ENCODE measurements at regions not wholly inside any gene's neighbourhood (a gene's known extent, or its start where the extent isn't known, plus 50 kb on each side); places are given as distances from the start of the nearest gene placed in this dataset.

DNA sequence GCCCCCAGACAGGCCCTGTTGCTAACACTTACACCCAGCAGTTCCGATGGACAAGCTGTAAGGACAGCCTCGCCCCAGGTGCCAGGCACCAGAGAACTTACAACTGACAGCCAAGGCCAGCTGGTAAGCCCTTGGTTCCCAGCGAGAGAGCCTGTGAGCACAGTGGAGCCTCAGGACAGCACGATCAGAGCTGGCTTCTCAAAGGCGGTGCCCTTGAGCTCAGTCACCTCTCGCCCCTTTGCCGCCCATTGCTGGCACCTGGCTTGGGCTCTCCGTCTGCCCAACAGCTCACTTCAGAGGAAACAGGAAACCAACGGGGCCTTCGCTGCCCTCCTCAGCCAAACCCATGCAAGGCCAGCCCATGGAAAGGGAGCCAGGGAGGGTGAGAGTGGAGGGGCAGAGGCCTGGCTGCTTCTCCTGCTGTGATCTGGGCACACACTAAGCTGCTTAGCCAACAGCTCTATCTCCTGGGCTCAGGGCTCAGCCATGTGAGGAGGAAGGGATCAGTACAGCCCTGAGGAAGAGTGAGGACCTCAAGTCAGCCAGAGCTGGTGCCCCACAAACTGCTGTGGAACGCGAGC lies 98.5 kb downstream of the SINHCAF start:
- DNase-seq = no peak
- no peak overlapping the region for H3K4me2 ChIP-seq
- no peak overlapping the region for H3K4me3 ChIP-seq
- TF ChIP-seq CTCF (conservative IDR thresholded peaks at IDR 0.05) (no peak), EZH2 (IDR thresholded peaks at IDR 0.05; ENCODE audit: low read depth) (no peak)
- CTCF ChIA-PET = interaction anchor here (0.6 kb wide), 2 partner anchors 439 to 1907 kb away, joined by 3 read pairs; no protein-coding TSS in a partner anchor
- no peaks in the 10 kb centered on the region for H3K9me2 ChIP-seq (ENCODE audit: insufficient read depth)
- H2AFZ ChIP-seq = no peak overlapping the region
- no peaks in the 10 kb centered on the region for H3K4me1 ChIP-seq (replicated peaks; ENCODE audit: insufficient read depth)
- H4K20me1 ChIP-seq (ENCODE audit: insufficient read depth) = no peaks in the 10 kb centered on the region
- H3K27me3 ChIP-seq (ENCODE audit: insufficient read depth, low read depth) = no peaks in the 10 kb centered on the region
- intact Hi-C loops (cut with micrococcal nuclease; ENCODE audit: unreplicated experiment) = no loop called here
- H3K27ac ChIP-seq = no peak overlapping the region
- no peaks in the 10 kb centered on the region for H3K36me3 ChIP-seq (ENCODE audit: low read depth)
- H3K9me3 ChIP-seq (ENCODE audit: insufficient read depth, low read depth) = no peaks in the 10 kb centered on the region
- no peaks in the 10 kb centered on the region for H3K79me2 ChIP-seq (ENCODE audit: low read depth)
- no TSS peak for BruUV-seq (replicated peaks)
- POLR2A ChIA-PET (ENCODE audit: unreplicated experiment) = no interaction called here
- H3F3A ChIP-seq (ENCODE audit: insufficient read depth, low read depth) = no peaks in the 10 kb centered on the region

GRCh38 chr12:31228811-31229792 lies 96.8 kb downstream of the SINHCAF start:
- no peaks in the 10 kb centered on the region for H3K9me2 ChIP-seq (ENCODE audit: insufficient read depth)
- no peaks in the 10 kb centered on the region for H3F3A ChIP-seq (ENCODE audit: insufficient read depth, low read depth)
- H2AFZ ChIP-seq = no peak overlapping the region
- H3K4me1 ChIP-seq (replicated peaks; ENCODE audit: insufficient read depth) = no peaks in the 10 kb centered on the region
- intact Hi-C loops (cut with micrococcal nuclease; ENCODE audit: unreplicated experiment) = no loop called here
- H3K9me3 ChIP-seq (ENCODE audit: insufficient read depth, low read depth) = no peaks in the 10 kb centered on the region
- no peak overlapping the region for H3K4me2 ChIP-seq
- no peaks in the 10 kb centered on the region for H4K20me1 ChIP-seq (ENCODE audit: insufficient read depth)
- DNase-seq = no peak
- BruUV-seq (replicated peaks) = no TSS peak
- POLR2A ChIA-PET (ENCODE audit: unreplicated experiment) = no interaction called here
- no peaks in the 10 kb centered on the region for H3K27me3 ChIP-seq (ENCODE audit: insufficient read depth, low read depth)
- TF ChIP-seq EZH2 (IDR thresholded peaks at IDR 0.05; ENCODE audit: low read depth) (no peak), CTCF (conservative IDR thresholded peaks at IDR 0.05) (no peak)
- CTCF ChIA-PET = no interaction called here
- no peak overlapping the region for H3K27ac ChIP-seq
- no peaks in the 10 kb centered on the region for H3K79me2 ChIP-seq (ENCODE audit: low read depth)
- no peaks in the 10 kb centered on the region for H3K36me3 ChIP-seq (ENCODE audit: low read depth)
- H3K4me3 ChIP-seq = no peak overlapping the region

DNA sequence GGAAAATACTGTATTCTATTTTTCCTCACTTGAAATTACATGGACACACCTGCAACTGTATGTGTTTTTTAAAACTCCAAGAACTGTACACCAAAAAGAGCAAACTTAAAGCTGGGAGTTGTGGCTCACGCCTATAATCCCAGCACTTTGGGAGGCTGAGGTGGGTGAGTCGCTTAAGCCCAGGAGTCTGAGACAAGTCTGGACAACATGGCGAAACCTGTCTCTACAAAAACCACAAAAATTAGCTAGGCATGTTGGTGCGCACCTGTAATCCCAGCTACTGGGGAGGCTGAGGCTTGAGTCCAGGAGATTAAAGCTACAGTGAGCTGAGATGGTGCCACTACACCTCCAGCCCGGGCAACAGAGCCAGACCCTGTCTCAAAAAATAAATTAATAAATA lies 95.9 kb downstream of the SINHCAF start:
- Histone ChIP-seq H3K4me3 (no peak overlapping the region), H3K36me3 (ENCODE audit: low read depth) (no peaks in the 10 kb centered on the region), H3K4me1 (replicated peaks; ENCODE audit: insufficient read depth) (no peaks in the 10 kb centered on the region), H2AFZ (no peak overlapping the region), H3K79me2 (ENCODE audit: low read depth) (no peaks in the 10 kb centered on the region), H3F3A (ENCODE audit: insufficient read depth, low read depth) (no peaks in the 10 kb centered on the region), H4K20me1 (ENCODE audit: insufficient read depth) (no peaks in the 10 kb centered on the region), H3K9me2 (ENCODE audit: insufficient read depth) (no peaks in the 10 kb centered on the region), H3K4me2 (no peak overlapping the region), H3K27ac (no peak overlapping the region), H3K27me3 (ENCODE audit: insufficient read depth, low read depth) (no peaks in the 10 kb centered on the region), H3K9me3 (ENCODE audit: insufficient read depth, low read depth) (no peaks in the 10 kb centered on the region)
- BruUV-seq (replicated peaks) = no TSS peak
- intact Hi-C loops (cut with micrococcal nuclease; ENCODE audit: unreplicated experiment) = no loop called here
- DNase-seq = no peak
- no peak for TF ChIP-seq EZH2 (IDR thresholded peaks at IDR 0.05; ENCODE audit: low read depth)
- no peak for TF ChIP-seq CTCF (conservative IDR thresholded peaks at IDR 0.05)
- CTCF ChIA-PET = no interaction called here
- POLR2A ChIA-PET (ENCODE audit: unreplicated experiment) = no interaction called here

Data from PC-9 (cell line).